Inflammatory macrophage treated with lipopolysaccharide for 4 hours (primary cell): ENCODE measurements at regions not wholly inside any gene's neighbourhood (a gene's known extent, or its start where the extent isn't known, plus 50 kb on each side); places are given as distances from the start of the nearest gene placed in this dataset.
A peak's percentile ranks its signal among the peaks of the same experiment; 100 is the strongest.
"Not testable (repeated sequence)": the region's sequence is repeated elsewhere in the genome, so short reads cannot be mapped to it uniquely, and the experiment has no call there.

Source experiments
- DNase-seq: peaks from one replicate; pipeline ENCODE4 v3.0.0-alpha.2; 2020

DNA sequence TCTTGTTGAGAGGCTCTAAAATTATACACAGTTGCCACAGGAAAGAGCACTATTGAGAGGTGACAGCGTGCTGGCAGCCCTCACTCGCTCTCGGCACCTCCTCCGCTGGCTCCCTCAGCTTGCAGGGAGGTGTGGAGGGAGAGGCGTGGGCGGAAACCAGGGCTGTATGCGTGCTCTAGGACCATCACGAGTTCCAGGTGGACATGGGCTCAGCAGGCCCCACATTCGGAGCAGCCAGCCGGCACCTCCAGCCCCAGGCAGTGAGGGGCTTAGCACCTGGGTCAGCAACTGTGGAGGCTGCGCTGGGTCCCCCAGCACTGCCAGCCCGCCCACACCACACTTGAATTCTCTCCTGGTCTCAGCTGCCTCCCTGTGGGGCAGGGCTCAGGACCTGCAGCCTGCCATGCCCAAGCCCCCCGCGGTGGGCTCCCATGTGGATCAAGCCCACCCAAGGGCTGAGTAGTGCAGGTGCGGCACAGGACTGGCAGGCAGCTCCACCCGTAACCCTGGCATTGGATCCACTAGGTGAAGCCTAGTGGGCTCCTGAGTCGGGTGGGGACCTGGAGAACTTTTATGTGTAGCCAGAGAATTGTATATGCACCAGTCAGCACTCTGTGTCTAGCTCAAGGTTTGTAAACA lies 460.6 kb upstream of the ALCAM start:
- DNase-seq, result no peak

GRCh38 chr3:104907507-104907906 lies 459.2 kb upstream of the ALCAM start:
- DNase-seq, result no peak

DNA sequence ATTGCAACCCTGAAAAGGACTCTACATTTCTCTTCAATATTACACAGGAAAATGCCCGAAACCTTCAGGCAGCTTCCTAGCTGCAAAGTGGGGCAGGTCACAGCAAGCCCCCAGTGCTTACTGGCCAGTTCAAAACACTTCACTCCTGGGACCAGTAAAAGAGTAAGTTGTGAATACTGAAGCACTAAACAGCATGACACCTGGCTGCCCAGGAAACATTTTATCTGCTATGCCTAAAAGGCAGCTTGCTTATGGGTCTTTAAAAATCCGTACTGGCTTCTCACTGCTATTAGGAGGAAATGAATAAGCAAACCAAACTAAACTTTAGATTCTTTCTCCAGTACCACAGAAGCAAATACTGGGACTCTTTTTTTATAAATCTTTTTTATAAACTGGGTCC lies 457.9 kb upstream of the ALCAM start:
- no peak for DNase-seq

GRCh38 chr3:104909198-104909597 lies 457.5 kb upstream of the ALCAM start:
- no peak for DNase-seq

- no peak for DNase-seq
Measured at GRCh38 chr3:104909721-104910120, 457.0 kb upstream of the ALCAM start.

GRCh38 chr3:104911376-104911775 lies 455.3 kb upstream of the ALCAM start:
- DNase-seq, result no peak

DNA sequence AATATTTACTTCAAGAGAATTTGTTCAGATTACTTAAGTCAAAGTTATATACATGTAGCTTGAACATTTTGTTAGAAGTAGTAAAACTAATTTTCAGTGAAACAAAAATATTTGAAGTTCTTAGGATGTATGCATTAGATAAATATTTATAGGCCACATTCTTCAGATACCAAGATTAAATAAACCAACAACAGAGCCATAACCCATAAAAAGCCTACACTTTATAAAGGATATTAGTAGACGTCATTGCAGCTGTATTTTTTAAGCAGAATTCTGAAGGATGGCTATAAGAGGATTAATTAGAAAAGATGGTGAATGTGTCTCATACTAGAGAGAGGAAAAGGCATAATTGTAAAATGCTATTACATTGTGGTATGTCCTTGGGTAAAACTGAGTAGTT lies 449.7 kb upstream of the ALCAM start:
- DNase-seq, result no peak

- DNase-seq, result no peak
Measured at GRCh38 chr3:104920512-104920911, 446.2 kb upstream of the ALCAM start.

DNA sequence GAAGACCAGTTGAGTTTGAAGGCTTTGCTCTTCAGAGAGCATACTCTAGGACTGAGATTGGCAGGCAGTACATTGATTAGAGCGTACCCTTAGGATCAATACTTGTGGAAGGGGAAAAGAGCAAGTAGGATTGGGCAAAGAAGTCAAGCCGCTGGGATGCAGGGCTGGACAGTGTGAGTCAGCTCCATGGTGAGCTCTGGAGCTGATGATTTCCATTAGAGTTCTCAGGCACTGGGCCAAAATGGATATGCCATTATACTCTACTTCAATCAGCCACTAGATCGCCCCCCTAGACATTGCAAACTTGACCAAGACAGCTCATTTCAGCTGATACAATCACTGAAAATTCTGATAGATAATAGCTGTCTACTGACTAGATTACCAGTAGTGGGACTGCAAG lies 432.7 kb upstream of the ALCAM start:
- DNase-seq, result no peak

- no peak for DNase-seq
Measured at GRCh38 chr3:104935613-104936012, 431.1 kb upstream of the ALCAM start.

GRCh38 chr3:104939196-104939595 lies 427.5 kb upstream of the ALCAM start:
- no peak for DNase-seq

GRCh38 chr3:104941785-104942184 lies 424.9 kb upstream of the ALCAM start:
- no peak for DNase-seq

DNA sequence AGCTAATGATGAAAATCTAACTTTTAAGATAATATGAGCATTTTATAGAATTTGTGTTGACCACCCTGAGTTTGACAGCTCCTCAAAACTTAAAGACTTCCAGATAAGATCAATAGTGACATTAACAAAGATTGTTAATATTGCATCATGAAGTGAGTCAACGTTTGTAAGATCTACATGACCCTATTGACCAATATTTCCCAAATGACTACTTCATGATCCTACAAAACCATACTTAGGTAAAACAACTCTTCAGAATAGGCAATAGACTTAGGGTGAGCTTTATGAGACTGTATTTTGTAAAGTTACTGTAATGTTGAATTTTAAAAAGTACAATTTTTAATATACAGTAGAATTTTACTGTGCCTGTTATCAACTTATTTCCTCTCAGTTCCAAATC lies 422.7 kb upstream of the ALCAM start:
- DNase-seq, result no peak

DNA sequence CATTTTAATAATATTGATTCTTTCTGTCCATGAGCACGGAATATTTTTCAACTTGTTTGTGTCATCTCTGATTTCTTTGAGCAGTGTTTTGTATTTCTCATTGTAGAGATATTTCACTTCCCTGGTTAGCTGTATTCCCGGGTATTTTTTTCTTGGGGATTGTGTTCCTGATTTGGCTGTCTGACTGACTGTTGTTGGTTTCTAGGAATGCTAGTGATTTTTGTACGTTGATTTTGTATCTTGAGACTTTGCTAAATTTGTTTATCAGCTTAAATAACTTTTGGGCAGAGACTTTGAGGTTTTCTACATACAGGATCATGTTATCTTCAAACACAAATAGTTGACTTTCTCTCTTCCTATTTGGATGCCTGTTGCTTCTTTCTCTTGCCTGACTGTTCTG lies 418.8 kb upstream of the ALCAM start:
- no peak for DNase-seq

DNA sequence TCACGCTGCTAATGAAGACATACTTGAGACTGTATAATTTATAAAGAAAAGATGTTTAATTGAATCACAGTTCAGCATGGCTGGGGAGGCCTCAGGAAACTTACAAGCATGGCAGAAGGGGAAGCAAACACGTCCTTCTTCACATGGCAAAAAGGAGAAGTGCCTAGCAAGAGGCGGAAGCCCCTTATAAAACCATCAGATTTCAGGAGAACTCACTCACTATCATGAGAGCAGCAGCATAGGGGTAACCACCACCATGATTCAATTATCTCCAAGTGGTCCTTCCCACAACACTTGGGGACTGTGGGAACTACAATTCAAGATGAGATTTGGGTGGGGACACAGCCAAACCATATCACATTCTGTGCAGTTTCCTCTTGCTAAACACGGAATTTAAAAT lies 416.9 kb upstream of the ALCAM start:
- not testable (repeated sequence) for DNase-seq

GRCh38 chr3:104951426-104951825 lies 415.3 kb upstream of the ALCAM start:
- no peak for DNase-seq

- DNase-seq, result no peak
Measured at GRCh38 chr3:104952146-104952972, 414.4 kb upstream of the ALCAM start.

DNA sequence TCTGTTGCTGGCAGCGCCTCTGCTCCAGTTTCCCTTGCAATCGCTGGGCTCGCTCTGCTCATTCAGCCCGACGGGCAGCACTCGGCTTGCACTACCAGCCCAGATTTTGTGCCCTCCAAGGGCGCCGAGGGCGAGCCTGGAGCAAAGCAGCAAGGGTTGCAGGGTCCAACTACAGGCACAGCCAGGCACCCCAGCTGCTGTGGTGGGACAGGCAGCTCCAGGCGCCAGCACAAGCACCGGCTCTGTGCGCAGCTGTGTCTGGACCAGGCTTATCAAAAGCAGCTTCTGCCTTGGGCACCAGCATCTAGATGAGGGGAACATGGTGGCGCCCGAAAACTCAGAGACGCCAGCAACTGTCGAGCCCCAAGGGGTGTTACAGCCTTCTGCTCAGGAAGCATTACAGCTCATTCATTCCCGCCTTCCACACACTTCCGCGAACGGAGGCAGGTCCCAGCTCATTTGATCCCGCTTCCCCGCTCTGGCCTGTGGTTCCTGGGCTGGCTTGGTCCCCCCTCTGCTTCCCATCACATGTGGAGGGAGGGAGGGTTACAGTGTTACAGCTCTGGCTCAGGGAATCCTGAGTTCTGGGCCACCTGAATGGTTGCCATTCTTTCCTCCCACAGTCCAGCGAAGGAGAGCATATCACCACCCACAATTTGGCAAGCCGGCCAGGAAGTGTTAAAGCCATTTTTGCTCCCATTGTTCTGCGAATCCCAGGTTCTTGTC lies 409.9 kb upstream of the ALCAM start:
- no peak for DNase-seq

- DNase-seq, result no peak
Measured at GRCh38 chr3:104960579-104960978, 406.1 kb upstream of the ALCAM start.

DNA sequence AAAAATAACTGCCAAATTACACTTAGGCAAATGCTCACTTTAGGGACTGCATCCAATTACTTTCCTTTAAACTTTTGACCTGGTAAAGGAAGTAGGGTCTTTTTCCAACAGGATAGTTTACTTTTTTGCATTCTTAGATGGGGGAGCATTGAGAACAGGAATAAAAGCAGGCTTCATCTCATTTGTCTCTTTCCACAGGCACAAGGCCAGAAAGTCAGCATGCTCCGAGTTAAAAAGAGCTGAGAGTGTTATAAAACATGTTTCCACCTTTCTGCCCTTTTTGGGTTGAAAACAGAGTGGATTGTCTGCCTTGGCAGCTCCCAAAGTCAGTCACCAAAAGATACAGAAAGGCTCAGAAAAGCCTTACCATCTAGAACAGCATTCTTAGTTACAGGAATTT lies 404.9 kb upstream of the ALCAM start:
- no peak for DNase-seq

- DNase-seq, result peak; percentile 16
Measured at GRCh38 chr3:104974316-104974715, 392.4 kb upstream of the ALCAM start.

- no peak for DNase-seq
Measured at GRCh38 chr3:104977719-104978118, 389.0 kb upstream of the ALCAM start.

DNA sequence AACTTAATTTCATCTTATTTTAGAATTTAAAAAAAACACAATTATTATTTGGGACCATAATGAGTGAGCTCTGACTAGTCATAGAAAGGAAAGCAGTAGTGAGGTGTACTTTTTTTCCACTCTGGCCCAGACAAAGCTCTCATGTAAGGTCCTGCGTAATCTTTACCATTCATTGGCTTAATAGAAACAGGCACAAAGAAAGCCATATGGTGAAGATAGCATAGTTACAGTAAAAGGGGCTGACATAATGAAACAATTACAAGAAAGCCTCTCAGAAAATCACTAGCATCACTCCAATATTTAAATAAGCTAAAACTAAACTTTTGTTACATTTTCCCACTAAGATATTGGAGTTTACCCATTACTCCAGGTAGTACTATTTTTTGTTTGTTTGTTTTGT lies 384.6 kb upstream of the ALCAM start:
- DNase-seq, result no peak

DNA sequence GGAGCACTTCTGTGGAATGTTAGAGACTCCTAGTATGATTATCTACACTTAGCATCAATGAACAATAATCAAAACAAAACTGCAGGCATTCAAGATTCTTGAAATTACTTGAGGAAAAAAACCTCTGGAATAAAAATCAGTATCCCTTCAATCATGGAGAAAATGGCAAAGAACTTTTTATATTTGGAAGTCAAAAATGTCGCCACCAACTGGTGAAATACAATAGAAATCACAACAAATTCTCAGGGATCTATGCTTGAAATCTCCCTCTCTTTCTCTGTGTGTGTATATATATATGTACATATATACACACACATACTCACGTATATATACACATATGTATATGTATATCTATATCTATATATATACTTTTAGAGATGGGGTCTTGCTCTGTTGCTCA lies 378.9 kb upstream of the ALCAM start:
- DNase-seq, result no peak
